B cell (primary cell): ENCODE measurements at regions not wholly inside any gene's neighbourhood (a gene's known extent, or its start where the extent isn't known, plus 50 kb on each side); places are given as distances from the start of the nearest gene placed in this dataset.

Source experiments
- CTCF ChIP-seq: fragments of 200-600 bp; IDR thresholded peaks from one replicate; pipeline ENCODE4 v1.8.0; 2022; ENCODE audit warnings: antibody characterized with exemption, mild to moderate bottlenecking
- EZH2 ChIP-seq: IDR thresholded peaks from 2 replicates; pipeline ENCODE4 v1.6.1; 2012; ENCODE audit warnings: borderline replicate concordance, low read depth, mild to moderate bottlenecking, moderate library complexity, low read length; ENCODE audit not compliant: insufficient read depth, poor library complexity, severe bottlenecking

GRCh38 chr20:40502576-40502975 is 186.5 kb downstream of the MAFB start:
- TF ChIP-seq CTCF (no peak), EZH2 (no peak)
